Spleen (tissue), 11 donors: ENCODE measurements at regions not wholly inside any gene's neighbourhood (a gene's known extent, or its start where the extent isn't known, plus 50 kb on each side); places are given as distances from the start of the nearest gene placed in this dataset.

Experiments
- DNase-seq: peaks from one replicate; pipeline ENCODE4 v3.0.0-alpha.2; 2020
- H3K27ac ChIP-seq, 8 donors: fragments of 200-600 bp; sonication (generic) in 7 of 8; 1 replicate in 4 of 8; 2 replicates in 4 of 8; pipeline versions ENCODE4 v1.5.0 to v1.8.0; 2016 to 2021; ENCODE audit warnings: inconsistent platforms in 4 of 8, mild to moderate bottlenecking in 4 of 8, moderate library complexity in 1 of 8
- H3K27me3 ChIP-seq, 7 donors: fragments of 200-600 bp; sonication (generic) in 6 of 7; replicated peaks in 1 of 7; 1 replicate in 4 of 7; 2 replicates in 3 of 7; pipeline versions ENCODE4 v1.5.0 to v1.8.0; 2016 to 2021; ENCODE audit warnings: inconsistent platforms in 3 of 7, mild to moderate bottlenecking in 1 of 7
- H3K36me3 ChIP-seq, 6 donors: fragments of 200-600 bp; sonication (generic) in 5 of 6; 1 replicate in 4 of 6; 2 replicates in 2 of 6; pipeline versions ENCODE4 v1.5.0 to v1.8.0; 2016 to 2021; ENCODE audit warnings: inconsistent platforms in 2 of 6
- H3K4me1 ChIP-seq, 6 donors: fragments of 200-600 bp; sonication (generic) in 5 of 6; 1 replicate in 3 of 6; 2 replicates in 3 of 6; pipeline versions ENCODE4 v1.5.0 to v1.8.0; 2016 to 2021; ENCODE audit warnings: inconsistent platforms in 3 of 6
- H3K4me3 ChIP-seq, 8 donors: fragments of 200-600 bp; sonication (generic) in 7 of 8; 1 replicate in 4 of 8; 2 replicates in 4 of 8; pipeline versions ENCODE4 v1.5.0 to v1.8.0; 2016 to 2021; ENCODE audit warnings: inconsistent platforms in 4 of 8, mild to moderate bottlenecking in 4 of 8, moderate library complexity in 2 of 8
- H3K9me3 ChIP-seq, 8 donors: fragments of 200-600 bp; sonication (generic) in 7 of 8; 1 replicate in 4 of 8; 2 replicates in 4 of 8; pipeline versions ENCODE4 v1.5.0 to v1.8.0; 2016 to 2021; ENCODE audit warnings: inconsistent platforms in 4 of 8
- CTCF ChIP-seq, 11 experiments: fragments of 200-600 bp in 7 of 11; fragments of 450-650 bp in 4 of 11; sonication (generic) in 4 of 11; IDR thresholded peaks in 8 of 11; conservative IDR thresholded peaks in 3 of 11; 1 replicate in 7 of 11; 2 replicates in 4 of 11; pipeline versions ENCODE4 v1.4.0 to v1.8.0; 2016 to 2021; ENCODE audit warnings: antibody characterized with exemption in 11 of 11, inconsistent platforms in 4 of 11, mild to moderate bottlenecking in 1 of 11
- POLR2A ChIP-seq, 3 donors: fragments of 450-650 bp; IDR thresholded peaks; one replicate each; pipeline ENCODE4 v1.5.1; 2017; ENCODE audit warnings: antibody characterized with exemption in 3 of 3, mild to moderate bottlenecking in 1 of 3
- POLR2AphosphoS5 ChIP-seq, 3 donors: sonication (generic); formaldehyde crosslinking; IDR thresholded peaks; one replicate each; pipeline ENCODE4 v1.5.1; 2017; ENCODE audit warnings: antibody characterized with exemption in 3 of 3
- WGBS, 5 donors: extraction: QIAGEN DNeasy Blood & Tissue Kit in 3 of 5; methylation state at CpG; one replicate each; pipeline versions ENCODE4 v1.1.5 to v1.1.7; 2013 to 2018; 5-methylcytosine and 5-hydroxymethylcytosine counted together
- intact Hi-C: fragments of 100-400 bp; cut with DNase I; formaldehyde crosslinking; loops from one replicate; pipeline ENCODE4 v1.15.0; 2023; ENCODE audit warnings: low total_unique reads
- donor health status: healthy with polysubstance abuse.
- donor health status: DM: no; HTN: no; CAD: no; lungs with moderate emphysema.
- donor health status: DM: no; HTN: no; CAD: no.
- donor health status: Bipolar disorder and iron deficiency.
- donor health status: healthy.
- donor health status: DM: no; HTN: no; CAD: no.
- donor health status: DM: yes; HTN: yes; CAD: no.

DNA sequence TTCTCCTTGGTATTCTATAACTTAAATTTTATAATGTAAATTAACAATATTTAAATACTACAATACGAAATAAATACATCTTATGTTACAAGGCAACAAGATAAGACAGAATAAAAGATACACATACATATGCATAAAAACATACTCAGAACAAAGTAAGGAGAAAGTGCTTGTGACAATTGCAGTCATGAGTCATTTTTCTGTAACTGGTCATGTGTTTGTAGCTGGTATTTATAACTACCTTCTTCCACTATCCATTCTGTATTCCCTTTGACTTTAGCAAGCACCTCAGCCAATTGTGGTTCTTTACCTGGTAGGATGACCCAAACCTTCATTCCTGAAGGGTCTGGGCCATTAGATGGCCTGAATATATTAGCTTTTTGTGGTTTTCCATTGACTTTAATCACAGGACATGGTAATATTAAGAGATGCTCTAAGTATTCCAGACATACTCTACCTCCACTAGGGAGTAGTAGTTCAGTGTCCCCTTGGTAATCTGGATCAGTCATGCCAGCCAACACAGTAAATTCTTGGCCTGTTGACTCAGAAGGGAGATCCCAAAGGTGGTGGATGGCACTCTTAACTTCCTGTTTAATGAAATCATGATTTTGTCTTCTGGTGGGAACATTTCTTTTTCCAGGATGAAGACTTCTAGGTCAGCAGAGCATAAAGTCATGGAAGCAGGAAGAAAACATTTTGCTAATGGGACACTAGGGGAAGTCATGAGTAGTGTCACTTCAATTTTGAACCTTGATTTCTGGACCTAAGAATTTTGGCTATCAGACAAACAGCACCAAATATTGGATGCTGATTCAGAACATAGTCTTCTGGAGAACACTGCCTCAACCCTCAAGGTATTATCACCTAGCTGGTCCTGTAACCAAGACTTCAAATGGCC, 733.7 kb upstream of the IGFBP3 start:
- no peak for TF ChIP-seq POLR2A (IDR thresholded peaks at IDR 0.05)
- peaks cover 0 to 19% (median 0%) of the 10 kb centered on the region in 8 donors for H3K9me3 ChIP-seq
- WGBS, 5 donors, result 63 to 95% (median 72%) methylated on average over 1 of the region's 1 CpG
- no peak overlapping the region for H3K27ac ChIP-seq
- DNase-seq, result no peak
- H3K36me3 ChIP-seq, result no peaks in the 10 kb centered on the region
- intact Hi-C loops, result no loop called here
- no peaks in the 10 kb centered on the region for H3K4me1 ChIP-seq
- H3K4me3 ChIP-seq, result no peak overlapping the region
- no peaks in the 10 kb centered on the region for H3K27me3 ChIP-seq

DNA sequence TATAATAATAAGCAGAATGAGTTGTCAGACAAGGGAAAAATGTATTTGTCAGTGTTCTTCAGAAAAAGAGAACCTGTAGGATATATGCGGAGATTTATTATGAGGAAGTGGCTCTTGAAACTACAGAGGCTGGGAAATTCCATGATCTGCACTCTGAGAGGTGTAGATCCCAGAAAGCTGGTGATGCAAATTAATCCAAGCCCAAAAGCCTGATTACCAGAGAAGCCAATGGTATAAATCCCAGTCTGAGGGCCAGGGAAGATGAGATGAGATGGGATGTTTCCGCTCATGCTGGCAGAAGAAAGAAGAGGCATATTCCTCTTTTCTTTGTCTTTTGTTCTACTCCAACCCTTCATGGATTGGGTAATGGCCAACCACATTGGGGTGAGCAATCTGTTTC, 732.8 kb upstream of the IGFBP3 start:
- no peak for TF ChIP-seq CTCF (IDR thresholded peaks at IDR 0.05 in 8 of 11, conservative IDR thresholded peaks at IDR 0.05 in 3 of 11)
- no peak for TF ChIP-seq POLR2A (IDR thresholded peaks at IDR 0.05)
- no peak for TF ChIP-seq POLR2AphosphoS5 (IDR thresholded peaks at IDR 0.05)
- Histone ChIP-seq H3K4me1 (no peaks in the 10 kb centered on the region), H3K4me3 (no peak overlapping the region), H3K27ac (no peak overlapping the region), H3K9me3 (peaks cover 0 to 18% (median 0%) of the 10 kb centered on the region in 8 donors), H3K36me3 (no peaks in the 10 kb centered on the region), H3K27me3 (no peaks in the 10 kb centered on the region)
- intact Hi-C loops, result no loop called here
- no peak for DNase-seq
- WGBS, 5 donors, result 26 to 77% (median 61%) methylated on average over 2 of the region's 2 CpGs

DNA sequence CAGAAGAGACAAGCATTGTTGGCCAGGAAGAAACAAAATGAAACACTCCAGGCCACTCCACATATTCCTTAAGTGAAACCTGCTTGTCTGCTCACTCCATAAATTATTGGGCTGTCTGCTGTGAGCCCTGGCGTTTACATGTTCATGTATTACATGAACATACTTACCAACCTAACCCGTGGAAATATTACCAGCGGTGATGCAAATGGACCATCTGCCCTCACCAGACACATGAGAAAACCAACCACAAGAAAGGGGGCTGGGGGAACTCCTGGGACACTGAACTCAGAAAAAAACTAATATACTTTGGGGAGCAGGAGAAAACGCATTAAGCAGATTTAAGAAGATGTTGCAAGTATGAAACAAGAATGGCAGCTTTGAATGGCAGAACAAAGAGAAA, 731.2 kb upstream of the IGFBP3 start:
- Histone ChIP-seq H3K4me3 (no peak overlapping the region), H3K36me3 (no peaks in the 10 kb centered on the region), H3K4me1 (no peaks in the 10 kb centered on the region), H3K27ac (no peak overlapping the region), H3K27me3 (no peaks in the 10 kb centered on the region), H3K9me3 (peaks cover 0 to 31% (median 6%) of the 10 kb centered on the region in 8 donors)
- intact Hi-C loops, result no loop called here
- TF ChIP-seq POLR2A (IDR thresholded peaks at IDR 0.05) (no peak), POLR2AphosphoS5 (IDR thresholded peaks at IDR 0.05) (no peak), CTCF (IDR thresholded peaks at IDR 0.05 in 8 of 11, conservative IDR thresholded peaks at IDR 0.05 in 3 of 11) (no peak)
- no peak for DNase-seq
- 88 to 94% (median 89%) methylated on average over 4 of the region's 4 CpGs for WGBS, 5 donors

GRCh38 chr7:46651561-46652088, 730.6 kb upstream of the IGFBP3 start:
- DNase-seq, result no peak
- Histone ChIP-seq H3K4me1 (no peaks in the 10 kb centered on the region), H3K36me3 (no peaks in the 10 kb centered on the region), H3K27me3 (no peaks in the 10 kb centered on the region), H3K4me3 (no peak overlapping the region), H3K9me3 (peaks cover 0 to 31% (median 6%) of the 10 kb centered on the region in 8 donors), H3K27ac (no peak overlapping the region)
- WGBS, 5 donors, result 82 to 89% (median 85%) methylated on average over 8 of the region's 8 CpGs
- TF ChIP-seq CTCF (IDR thresholded peaks at IDR 0.05 in 8 of 11, conservative IDR thresholded peaks at IDR 0.05 in 3 of 11) (no peak), POLR2A (IDR thresholded peaks at IDR 0.05) (no peak), POLR2AphosphoS5 (IDR thresholded peaks at IDR 0.05) (no peak)
- intact Hi-C loops, result no loop called here
